ENCODE measurements at regions not wholly inside any gene's neighbourhood (a gene's known extent, or its start where the extent isn't known, plus 50 kb on each side); places are given as distances from the start of the nearest gene placed in this dataset.

DNA sequence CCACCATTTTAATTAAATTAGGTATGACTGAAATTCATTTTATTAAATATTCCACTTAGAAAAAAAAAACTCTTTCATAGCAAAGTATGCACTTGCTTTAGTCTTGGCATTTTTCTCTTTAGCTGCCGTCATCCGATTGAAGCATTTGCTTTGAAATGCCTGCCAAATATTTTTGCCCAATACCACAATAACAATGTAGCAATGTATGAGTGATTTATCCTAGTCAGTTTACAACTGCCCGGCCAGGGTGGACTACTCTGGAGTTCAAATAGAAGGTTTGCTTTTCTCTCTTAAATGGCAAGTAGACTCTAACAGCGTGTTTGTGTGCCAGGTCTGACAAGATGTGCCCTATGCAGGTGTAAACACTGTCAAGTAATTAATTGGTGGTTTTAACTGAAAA, 675.3 kb upstream of the SGCG start:
- no peak for DNase-seq (ENCODE audit: low spot score)

DNA sequence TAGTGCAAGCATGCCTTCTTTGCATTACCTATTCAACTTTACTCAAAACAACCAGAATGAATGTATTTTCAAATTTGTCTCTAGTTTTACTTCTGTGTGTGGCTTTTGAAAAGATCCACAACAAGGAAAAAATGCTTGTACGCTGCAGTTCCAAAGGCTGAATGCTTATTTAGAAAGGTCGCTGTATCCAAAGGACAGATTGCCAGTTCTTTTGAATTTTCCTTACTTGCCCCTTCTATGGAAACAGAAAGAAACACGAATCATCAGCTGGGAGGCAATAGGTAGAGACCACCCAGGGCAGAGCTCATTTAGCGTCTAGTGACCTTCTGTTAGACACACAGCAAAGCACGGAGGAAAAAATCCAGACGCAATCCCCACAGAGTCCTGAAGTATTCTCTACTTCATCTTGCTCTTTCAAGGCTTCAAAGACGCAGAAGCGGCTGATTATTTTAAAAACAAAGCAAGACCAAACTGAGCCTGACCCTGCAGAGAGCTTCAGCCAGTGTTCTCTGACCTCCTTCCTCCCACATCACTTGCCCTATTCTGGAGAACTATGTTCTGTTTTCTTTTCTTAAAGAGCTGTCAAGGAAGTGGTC, 674.6 kb upstream of the SGCG start:
- no peak for DNase-seq (ENCODE audit: low spot score)

DNA sequence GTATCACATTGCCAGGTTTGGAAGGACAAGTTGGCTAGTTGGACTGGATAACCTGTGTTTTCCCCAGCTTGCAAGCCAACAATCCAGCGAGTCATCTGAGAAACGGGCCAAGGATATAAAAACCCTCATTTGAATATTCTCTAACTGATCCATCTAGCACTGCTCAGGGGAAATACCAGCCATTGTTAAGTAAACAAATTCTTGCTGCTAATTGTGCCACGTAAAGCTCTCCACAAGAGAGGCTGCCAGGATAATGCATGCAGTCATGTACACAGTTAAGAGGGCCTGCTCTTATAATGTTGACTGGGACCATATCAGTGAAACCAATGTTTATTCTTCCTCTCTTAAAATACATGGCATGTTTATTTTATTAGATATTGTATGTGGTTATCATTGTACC, 663.2 kb upstream of the SGCG start:
- no peak for DNase-seq (ENCODE audit: low spot score)

GRCh38 chr13:22536851-22537250, 643.9 kb upstream of the SGCG start:
- DNase-seq (ENCODE audit: low spot score): no peak

DNA sequence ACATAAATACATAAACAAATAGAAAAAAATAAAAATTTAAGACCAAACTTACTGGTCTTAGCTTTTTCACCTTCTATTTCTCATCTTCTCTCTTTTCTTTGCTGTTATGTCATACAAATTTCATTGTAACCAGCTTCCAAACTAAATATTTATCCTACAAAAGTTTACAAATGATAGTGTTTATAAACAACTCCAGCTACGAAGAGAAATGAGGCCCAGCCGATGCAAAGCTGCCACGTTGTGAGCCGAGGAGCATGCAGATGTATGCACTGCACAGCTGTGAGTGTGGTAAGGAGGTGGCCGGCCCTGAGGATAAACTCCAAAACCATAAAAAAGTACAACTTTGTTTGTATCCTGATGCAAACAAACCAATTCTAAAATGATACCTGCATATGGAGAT, 642.4 kb upstream of the SGCG start:
- DNase-seq (ENCODE audit: low spot score): no peak

GRCh38 chr13:22549126-22549525, 631.7 kb upstream of the SGCG start:
- DNase-seq (ENCODE audit: low spot score): no peak

GRCh38 chr13:22561581-22561980, 619.2 kb upstream of the SGCG start:
- DNase-seq (ENCODE audit: low spot score): no peak

GRCh38 chr13:22562116-22562515, 618.7 kb upstream of the SGCG start:
- DNase-seq (ENCODE audit: low spot score): no peak

DNA sequence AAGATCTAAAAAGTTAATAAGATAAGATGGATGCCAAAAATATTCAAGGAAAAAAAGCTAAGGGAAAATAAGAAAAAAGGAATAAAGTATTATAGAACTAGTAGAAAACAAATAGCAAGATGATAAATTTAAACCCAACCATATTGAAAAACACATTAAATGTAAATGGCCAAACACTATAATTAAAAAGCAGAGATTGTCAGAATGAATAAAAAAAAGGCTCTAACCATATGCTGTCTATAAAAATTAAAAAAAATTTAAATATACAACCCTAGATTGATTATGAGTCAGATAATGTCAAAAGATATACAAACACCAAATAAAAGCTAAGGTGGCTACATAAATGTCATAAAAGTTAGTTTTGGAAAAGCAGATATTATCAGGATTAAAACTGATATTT, 617.5 kb upstream of the SGCG start:
- DNase-seq (ENCODE audit: low spot score): no peak

DNA sequence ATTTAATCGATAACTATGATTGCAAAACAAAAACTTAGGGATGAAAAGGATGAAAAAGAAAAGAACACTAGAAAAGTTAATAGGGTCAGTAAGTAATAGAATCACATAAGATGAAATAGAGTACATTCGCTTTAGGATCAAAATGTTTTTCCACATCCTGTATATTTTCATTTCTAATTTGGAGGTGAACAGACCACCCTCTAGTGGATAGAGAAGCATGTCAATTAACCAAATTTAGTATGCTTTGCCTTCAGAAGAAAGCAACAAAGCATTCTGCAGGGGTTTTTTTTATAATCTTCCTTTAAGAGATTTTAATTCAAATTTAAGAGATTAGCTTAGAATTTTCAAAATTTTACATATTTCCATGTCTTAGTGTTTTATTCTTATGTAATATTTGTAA, 611.0 kb upstream of the SGCG start:
- no peak for DNase-seq (ENCODE audit: low spot score)

DNA sequence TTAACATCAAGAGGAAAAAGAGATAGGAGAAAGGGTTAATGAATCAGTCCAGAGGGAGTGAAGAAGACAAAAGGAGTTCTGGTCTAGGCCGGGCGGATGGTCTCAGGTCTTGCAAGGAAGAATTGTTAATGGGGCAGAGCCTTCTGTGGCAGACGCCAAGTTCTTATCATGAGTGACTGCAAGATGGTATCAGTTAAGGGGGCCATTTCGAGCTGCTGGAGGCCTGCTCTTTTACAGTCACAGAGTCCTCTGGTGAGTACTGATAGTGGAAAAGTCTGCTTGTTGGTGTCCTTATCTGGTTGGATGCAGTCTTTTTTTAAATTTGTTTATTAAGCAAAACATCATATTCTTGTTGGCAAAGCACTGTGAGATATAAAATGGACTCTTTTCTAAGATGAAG, 590.9 kb upstream of the SGCG start:
- DNase-seq (ENCODE audit: low spot score): no peak

- DNase-seq (ENCODE audit: low spot score): no peak
Measured at GRCh38 chr13:22592515-22592914, 588.3 kb upstream of the SGCG start.

DNA sequence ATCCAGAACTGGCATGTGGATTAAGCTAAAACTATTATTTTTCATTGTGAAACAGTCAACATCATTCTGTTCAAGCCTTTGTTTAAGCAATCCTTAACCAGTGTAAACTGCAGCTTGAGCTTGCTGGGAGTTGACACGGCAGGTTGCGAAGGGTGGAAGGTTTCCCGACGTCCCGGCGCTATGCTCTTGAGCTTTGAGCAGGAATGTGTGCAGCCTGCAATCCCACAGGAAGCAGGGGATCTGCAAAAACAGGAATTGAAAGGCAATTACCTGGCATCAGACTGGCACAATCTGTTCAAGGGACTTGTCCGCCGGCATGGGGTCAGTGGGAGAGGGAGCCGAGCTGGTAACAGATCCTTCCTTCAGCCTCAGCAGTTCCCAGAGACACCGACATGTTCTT, 586.7 kb upstream of the SGCG start:
- DNase-seq (ENCODE audit: low spot score): no peak

DNA sequence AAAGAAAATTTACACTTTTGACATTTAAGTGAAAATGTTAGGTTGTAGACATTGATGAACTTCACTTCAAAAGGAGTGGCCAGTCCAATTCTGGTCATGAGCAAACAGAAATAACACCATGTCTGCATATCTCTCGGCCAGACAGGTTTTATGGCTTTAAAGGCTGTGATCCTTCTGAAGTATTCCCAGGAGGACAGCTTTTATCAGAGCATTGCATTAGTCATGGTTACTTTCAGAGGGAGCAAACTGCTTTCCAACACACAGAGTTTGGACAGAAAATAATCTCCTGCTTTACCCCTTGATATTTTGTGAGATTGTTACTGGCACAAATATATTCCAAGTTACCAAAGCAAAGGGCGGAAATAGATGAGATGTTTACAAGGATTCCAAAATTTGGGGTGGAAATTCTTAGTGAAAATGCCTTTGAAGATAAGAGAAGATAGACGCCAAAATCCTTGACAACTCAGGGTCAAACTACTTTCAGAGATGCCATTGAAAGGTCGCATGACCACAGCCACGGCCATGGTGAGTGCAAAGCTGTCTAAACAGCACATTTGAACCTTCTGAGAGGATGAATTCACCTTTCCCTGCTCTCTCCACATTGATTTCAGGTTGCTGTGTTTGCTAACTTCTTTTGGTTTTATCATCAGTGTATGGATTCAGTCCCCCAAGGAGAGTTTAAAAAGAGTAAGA, 584.5 kb upstream of the SGCG start:
- DNase-seq (ENCODE audit: low spot score): no peak

GRCh38 chr13:22599156-22599555, 581.6 kb upstream of the SGCG start:
- no peak for DNase-seq (ENCODE audit: low spot score)

GRCh38 chr13:22618002-22618401, 562.8 kb upstream of the SGCG start:
- no peak for DNase-seq (ENCODE audit: low spot score)

DNA sequence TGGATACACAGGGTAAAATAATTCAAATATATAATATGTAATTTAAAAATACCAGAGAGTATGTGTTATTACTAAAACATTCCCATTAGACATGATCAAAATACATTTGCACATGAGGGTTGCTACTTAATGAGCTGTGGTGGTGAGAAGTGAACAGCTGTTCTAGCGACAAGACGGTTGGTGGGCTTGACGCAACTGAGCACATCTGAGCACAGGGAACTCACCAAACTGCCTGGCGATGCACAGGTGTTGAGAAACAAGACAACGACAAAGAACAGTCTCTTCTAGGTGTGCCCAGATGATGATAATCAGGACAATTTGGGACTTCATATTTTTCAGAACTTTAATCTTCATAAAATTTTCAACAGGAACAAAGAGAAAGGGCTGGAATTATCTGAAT, 555.1 kb upstream of the SGCG start:
- no peak for DNase-seq (ENCODE audit: low spot score)

DNA sequence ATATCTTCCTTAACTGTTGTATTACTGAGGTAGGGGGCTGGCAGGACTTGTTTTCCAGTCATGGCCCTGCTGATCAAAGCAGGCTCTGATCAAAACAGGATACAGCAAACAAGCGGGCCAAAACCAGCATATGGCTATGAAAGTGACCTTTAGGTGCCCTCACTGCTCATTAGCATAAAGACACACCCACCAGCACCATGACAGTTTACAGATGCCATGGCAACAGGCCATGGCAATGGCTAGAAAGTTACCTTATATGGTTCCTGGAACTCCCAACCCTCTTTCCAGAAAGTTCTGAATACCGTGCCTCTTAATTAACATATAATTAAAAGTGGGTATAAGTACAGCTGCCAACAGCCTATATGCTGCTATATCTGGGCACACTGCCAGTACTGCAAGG, 551.4 kb upstream of the SGCG start:
- DNase-seq (ENCODE audit: low spot score): no peak

- no peak for DNase-seq (ENCODE audit: low spot score)
Measured at GRCh38 chr13:22642088-22642487, 538.7 kb upstream of the SGCG start.

- no peak for DNase-seq (ENCODE audit: low spot score)
Measured at GRCh38 chr13:22644941-22645340, 535.8 kb upstream of the SGCG start.

- DNase-seq (ENCODE audit: low spot score): no peak
Measured at GRCh38 chr13:22647156-22647850, 533.5 kb upstream of the SGCG start.

- DNase-seq (ENCODE audit: low spot score): no peak
Measured at GRCh38 chr13:22648320-22648801, 532.4 kb upstream of the SGCG start.

DNA sequence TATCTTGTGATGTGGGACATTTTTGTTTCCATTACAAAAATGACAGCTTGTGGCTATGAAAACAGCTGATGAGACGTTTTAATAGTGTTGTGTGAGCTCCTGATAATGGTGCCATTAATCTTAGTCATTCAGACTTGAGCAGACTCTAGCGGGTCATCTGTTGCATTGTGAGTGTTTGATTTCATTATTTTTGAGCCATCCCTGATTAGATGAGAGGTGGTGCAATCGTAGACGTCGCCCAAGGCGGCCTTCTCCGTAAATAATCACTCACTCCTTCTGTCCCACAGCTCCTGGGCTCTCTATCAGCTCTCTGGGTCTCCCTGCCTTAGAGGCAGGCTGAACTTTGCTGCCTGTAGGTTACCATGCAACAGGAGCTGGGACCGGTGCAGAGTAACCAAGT, 528.0 kb upstream of the SGCG start:
- no peak for DNase-seq (ENCODE audit: low spot score)

DNA sequence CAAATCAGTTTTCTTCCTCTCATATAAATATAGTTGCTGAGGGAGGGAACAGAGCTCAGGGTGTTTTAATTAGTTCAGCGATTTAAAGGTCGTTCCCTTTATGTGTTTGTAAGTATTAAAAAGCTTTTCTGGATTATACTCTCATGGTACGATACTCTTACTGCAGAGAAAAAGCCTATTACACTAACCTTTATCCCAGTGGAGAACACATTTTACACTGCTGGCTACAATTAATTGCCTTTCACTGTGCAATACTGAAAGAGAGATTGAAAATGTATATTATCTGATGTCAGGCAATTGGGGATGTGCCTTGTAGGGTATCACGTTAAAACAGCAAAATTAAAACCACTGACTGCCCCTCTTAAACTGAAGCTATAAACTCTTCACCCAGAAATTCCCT, 526.9 kb upstream of the SGCG start:
- DNase-seq (ENCODE audit: low spot score): no peak
